Fibroblast of the aortic adventitia (primary cell): ENCODE measurements at regions not wholly inside any gene's neighbourhood (a gene's known extent, or its start where the extent isn't known, plus 50 kb on each side); places are given as distances from the start of the nearest gene placed in this dataset.

ENCODE experiments used
- DNase-seq: peaks from one replicate; pipeline ENCODE4 v3.0.0-alpha.2; 2010; ENCODE audit warnings: low read depth
- H3K4me3 ChIP-seq: 2 replicates; pipeline ENCODE4 v1.5.1; 2011; ENCODE audit warnings: low read depth, mild to moderate bottlenecking, control low read depth, low read length, moderate library complexity
- CTCF ChIP-seq: IDR thresholded peaks from 2 replicates; pipeline ENCODE4 v1.5.1; 2011; ENCODE audit warnings: mild to moderate bottlenecking, low read length, control low read depth, inconsistent platforms; ENCODE audit not compliant: insufficient read depth

GRCh38 chr1:4027492-4028138 lies 127.5 kb upstream of the C1orf174 start:
- TF ChIP-seq CTCF, result no peak
- no peak for DNase-seq

GRCh38 chr1:4028139-4028501 lies 128.0 kb upstream of the C1orf174 start:
- no peak overlapping the region for H3K4me3 ChIP-seq
- no peak for TF ChIP-seq CTCF
- DNase-seq, result no peak

More at GRCh38 chr1:4027492-4028138, 127.5 kb upstream of the C1orf174 start:
- H3K4me3 ChIP-seq, result no peak overlapping the region

- TF ChIP-seq CTCF, result no peak
- H3K4me3 ChIP-seq, result no peak overlapping the region
- DNase-seq, result no peak
Measured at GRCh38 chr1:4029376-4029775, 129.3 kb upstream of the C1orf174 start.

- no peak for DNase-seq
- no peak overlapping the region for H3K4me3 ChIP-seq
- no peak for TF ChIP-seq CTCF
Measured at GRCh38 chr1:4032571-4032970, 132.5 kb upstream of the C1orf174 start.

- DNase-seq, result no peak
- no peak for TF ChIP-seq CTCF
- no peak overlapping the region for H3K4me3 ChIP-seq
Measured at GRCh38 chr1:4033129-4033676, 133.1 kb upstream of the C1orf174 start.

GRCh38 chr1:4033713-4034112 lies 133.6 kb upstream of the C1orf174 start:
- H3K4me3 ChIP-seq, result no peak overlapping the region
- TF ChIP-seq CTCF, result no peak
- DNase-seq, result no peak

- TF ChIP-seq CTCF, result no peak
- no peak for DNase-seq
- H3K4me3 ChIP-seq, result no peak overlapping the region
Measured at GRCh38 chr1:4034318-4034887, 134.3 kb upstream of the C1orf174 start.
